ENCODE measurements at regions not wholly inside any gene's neighbourhood (a gene's known extent, or its start where the extent isn't known, plus 50 kb on each side); places are given as distances from the start of the nearest gene placed in this dataset.

DNA sequence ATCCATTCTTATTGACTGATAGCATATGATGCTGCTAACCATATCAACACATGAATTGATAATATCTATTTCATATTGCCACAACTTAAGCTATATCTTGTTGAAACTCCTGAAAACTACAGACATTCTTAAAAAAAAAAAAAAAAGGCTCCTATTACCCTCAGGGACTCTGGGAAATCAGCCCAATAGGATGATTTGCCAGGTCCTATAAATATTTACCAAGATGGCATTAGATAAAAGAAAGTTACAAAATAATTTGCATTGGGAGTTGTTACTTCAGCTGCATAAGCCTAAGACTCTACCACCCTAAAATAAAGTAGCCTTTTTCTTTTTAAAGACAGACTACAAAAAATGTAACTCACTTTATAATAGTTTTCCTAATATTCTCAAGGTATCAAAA lies 84.4 kb downstream of the CDO1 start:
- TF ChIP-seq, protein P1, sequence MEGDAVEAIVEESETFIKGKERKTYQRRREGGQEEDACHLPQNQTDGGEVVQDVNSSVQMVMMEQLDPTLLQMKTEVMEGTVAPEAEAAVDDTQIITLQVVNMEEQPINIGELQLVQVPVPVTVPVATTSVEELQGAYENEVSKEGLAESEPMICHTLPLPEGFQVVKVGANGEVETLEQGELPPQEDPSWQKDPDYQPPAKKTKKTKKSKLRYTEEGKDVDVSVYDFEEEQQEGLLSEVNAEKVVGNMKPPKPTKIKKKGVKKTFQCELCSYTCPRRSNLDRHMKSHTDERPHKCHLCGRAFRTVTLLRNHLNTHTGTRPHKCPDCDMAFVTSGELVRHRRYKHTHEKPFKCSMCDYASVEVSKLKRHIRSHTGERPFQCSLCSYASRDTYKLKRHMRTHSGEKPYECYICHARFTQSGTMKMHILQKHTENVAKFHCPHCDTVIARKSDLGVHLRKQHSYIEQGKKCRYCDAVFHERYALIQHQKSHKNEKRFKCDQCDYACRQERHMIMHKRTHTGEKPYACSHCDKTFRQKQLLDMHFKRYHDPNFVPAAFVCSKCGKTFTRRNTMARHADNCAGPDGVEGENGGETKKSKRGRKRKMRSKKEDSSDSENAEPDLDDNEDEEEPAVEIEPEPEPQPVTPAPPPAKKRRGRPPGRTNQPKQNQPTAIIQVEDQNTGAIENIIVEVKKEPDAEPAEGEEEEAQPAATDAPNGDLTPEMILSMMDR (IDR thresholded peaks at IDR 0.05) = no peak
- TF ChIP-seq POLR2A (IDR thresholded peaks at IDR 0.05) = no peak

All from uterus (tissue), 2 donors.